ENCODE measurements at regions not wholly inside any gene's neighbourhood (a gene's known extent, or its start where the extent isn't known, plus 50 kb on each side); places are given as distances from the start of the nearest gene placed in this dataset.
"Not testable (repeated sequence)": the region's sequence is repeated elsewhere in the genome, so short reads cannot be mapped to it uniquely, and the experiment has no call there.

DNA sequence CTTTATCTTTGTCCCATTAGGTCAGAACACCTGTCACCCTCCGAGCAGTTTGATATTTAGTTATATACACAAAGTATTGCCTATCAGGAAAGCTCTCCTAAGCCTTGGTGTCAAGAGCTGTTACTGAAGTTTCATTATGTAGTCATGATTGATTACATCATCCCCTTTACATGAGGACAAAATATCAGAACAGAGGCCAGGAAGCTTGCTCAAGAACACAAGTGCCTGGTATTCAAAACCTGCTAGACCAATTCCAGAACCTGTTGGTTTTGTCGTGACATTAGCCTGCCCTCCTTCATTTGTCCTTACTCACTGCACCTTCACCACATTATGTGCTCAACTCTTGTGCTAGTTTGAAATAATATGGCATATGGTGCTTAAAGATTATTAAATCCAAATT, 377.1 kb downstream of the CDH19 start:
- no peak overlapping the region for H3K4me2 ChIP-seq (ENCODE audit: insufficient read depth, low read length, poor library complexity, severe bottlenecking)
- no peaks in the 10 kb centered on the region for H3K27me3 ChIP-seq (ENCODE audit: control insufficient read depth in 3 of 3, insufficient read depth in 3 of 3, low read depth in 1 of 3, low read length in 3 of 3)
- no peak overlapping the region for H3K4me3 ChIP-seq (ENCODE audit: low read length in 2 of 2)
- no peak overlapping the region for H2BK120ac ChIP-seq (ENCODE audit: low read depth, low read length)
- H3K27ac ChIP-seq (replicated peaks; ENCODE audit: low read length), result no peak overlapping the region
- H3K9me3 ChIP-seq (replicated peaks in 1 of 2; ENCODE audit: control insufficient read depth in 2 of 2, insufficient read depth in 1 of 2, low read depth in 1 of 2, low read length in 2 of 2), result no peaks in the 10 kb centered on the region
- no peak overlapping the region for H2BK5ac ChIP-seq (ENCODE audit: low read length)
- no peak for DNase-seq (ENCODE audit: low spot score)
- no peak overlapping the region for H2BK15ac ChIP-seq (ENCODE audit: low read length)
- peaks cover 0 to 4% of the 10 kb centered on the region in 2 donors for H3K4me1 ChIP-seq (ENCODE audit: control insufficient read depth in 2 of 2, insufficient read depth in 1 of 2, low read depth in 1 of 2, low read length in 2 of 2)
- H3K79me1 ChIP-seq (ENCODE audit: low read depth, low read length), result no peaks in the 10 kb centered on the region
- no peaks in the 10 kb centered on the region for H3K36me3 ChIP-seq (replicated peaks in 1 of 2; ENCODE audit: control insufficient read depth in 2 of 2, insufficient read depth in 2 of 2, low read length in 2 of 2)
- no peak overlapping the region for H3K4ac ChIP-seq (ENCODE audit: low read length)
- H4K91ac ChIP-seq (ENCODE audit: low read depth, low read length, poor library complexity), result no peak overlapping the region
- no peak overlapping the region for H3K14ac ChIP-seq (ENCODE audit: low read length)
- no peak overlapping the region for H3K9ac ChIP-seq (ENCODE audit: low read depth, low read length, poor library complexity)
- no peak overlapping the region for H3K18ac ChIP-seq (ENCODE audit: low read length)
- H2BK12ac ChIP-seq (ENCODE audit: low read length), result no peak overlapping the region
- peak overlapping the region; percentile 2 for H2AFZ ChIP-seq (ENCODE audit: low read length)
- no peak overlapping the region for H4K8ac ChIP-seq (ENCODE audit: low read depth, low read length)
- no peak overlapping the region for H3K23ac ChIP-seq (ENCODE audit: low read depth, low read length, poor library complexity)
- no peak overlapping the region for H2AK5ac ChIP-seq (ENCODE audit: low read depth, low read length)
- no CpG with 5 or more reads among the region's 2 CpGs for WGBS, 2 donors (ENCODE audit: extremely low coverage in 2 of 2, insufficient read length in 2 of 2, insufficient replicate concordance in 1 of 2)

DNA sequence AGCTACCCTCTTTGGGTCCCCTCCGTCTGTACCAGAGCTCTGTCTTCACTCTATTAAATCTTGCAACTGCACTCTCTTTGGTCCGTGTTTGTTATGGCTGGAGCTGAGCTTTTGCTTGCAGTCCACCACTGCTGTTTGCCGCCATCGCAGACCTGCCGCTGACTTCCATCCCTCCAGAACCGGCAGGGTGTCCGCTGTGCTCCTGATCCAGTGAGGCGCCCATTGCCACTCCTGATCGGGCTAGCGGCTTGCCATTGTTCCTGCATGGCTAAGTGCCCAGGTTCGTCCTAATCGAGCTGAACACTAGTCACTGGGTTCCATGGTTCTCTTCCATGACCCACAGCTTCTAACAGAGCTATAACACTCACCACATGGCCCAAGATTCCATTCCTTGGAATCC, 380.6 kb downstream of the CDH19 start:
- not testable (repeated sequence) for H3K4me2 ChIP-seq (ENCODE audit: insufficient read depth, low read length, poor library complexity, severe bottlenecking); H2AK5ac ChIP-seq (ENCODE audit: low read depth, low read length); H3K23ac ChIP-seq (ENCODE audit: low read depth, low read length, poor library complexity); H2BK12ac ChIP-seq (ENCODE audit: low read length); H3K4me1 ChIP-seq (ENCODE audit: control insufficient read depth in 2 of 2, insufficient read depth in 1 of 2, low read depth in 1 of 2, low read length in 2 of 2); H3K4ac ChIP-seq (ENCODE audit: low read length); H3K79me1 ChIP-seq (ENCODE audit: low read depth, low read length); H3K27ac ChIP-seq (replicated peaks; ENCODE audit: low read length); H2BK5ac ChIP-seq (ENCODE audit: low read length); H4K91ac ChIP-seq (ENCODE audit: low read depth, low read length, poor library complexity); H2BK120ac ChIP-seq (ENCODE audit: low read depth, low read length); DNase-seq (ENCODE audit: low spot score); H3K18ac ChIP-seq (ENCODE audit: low read length); H3K4me3 ChIP-seq (ENCODE audit: low read length in 2 of 2); H3K27me3 ChIP-seq (ENCODE audit: control insufficient read depth in 3 of 3, insufficient read depth in 3 of 3, low read depth in 1 of 3, low read length in 3 of 3); H3K9ac ChIP-seq (ENCODE audit: low read depth, low read length, poor library complexity); H3K36me3 ChIP-seq (replicated peaks in 1 of 2; ENCODE audit: control insufficient read depth in 2 of 2, insufficient read depth in 2 of 2, low read length in 2 of 2); H2BK15ac ChIP-seq (ENCODE audit: low read length); H3K9me3 ChIP-seq (replicated peaks in 1 of 2; ENCODE audit: control insufficient read depth in 2 of 2, insufficient read depth in 1 of 2, low read depth in 1 of 2, low read length in 2 of 2); H3K14ac ChIP-seq (ENCODE audit: low read length)
- Histone ChIP-seq H2AFZ (ENCODE audit: low read length) (peak overlapping the region; percentile 11), H4K8ac (ENCODE audit: low read depth, low read length) (peak overlapping the region; percentile 82)
- WGBS, 2 donors (ENCODE audit: extremely low coverage in 2 of 2, insufficient read length in 2 of 2, insufficient replicate concordance in 1 of 2), result no CpG with 5 or more reads among the region's 12 CpGs

DNA sequence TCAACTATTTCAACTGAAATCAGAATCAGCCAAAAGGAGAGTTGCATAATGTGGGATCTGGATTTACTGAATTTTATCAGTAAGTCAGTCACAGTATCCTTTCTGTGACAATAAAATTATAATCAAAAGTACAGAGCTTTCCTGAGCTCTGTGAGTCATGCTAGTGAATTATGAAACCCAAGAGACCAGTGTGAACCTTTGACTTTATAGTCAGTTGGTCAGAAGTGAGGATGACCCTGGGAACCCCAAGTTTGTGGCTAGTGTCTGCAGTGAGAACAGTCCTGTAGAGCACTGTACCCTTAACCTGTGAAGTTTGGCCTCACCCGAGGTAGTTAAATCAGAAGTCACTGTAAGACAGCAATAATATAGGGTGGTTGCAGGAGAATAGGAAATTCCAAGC, 381.7 kb downstream of the CDH19 start:
- Histone ChIP-seq H3K4me2 (ENCODE audit: insufficient read depth, low read length, poor library complexity, severe bottlenecking) (no peak overlapping the region), H4K8ac (ENCODE audit: low read depth, low read length) (peak overlapping the region; percentile 3), H3K18ac (ENCODE audit: low read length) (no peak overlapping the region), H3K4me3 (ENCODE audit: low read length in 2 of 2) (no peak overlapping the region), H3K4me1 (ENCODE audit: control insufficient read depth in 2 of 2, insufficient read depth in 1 of 2, low read depth in 1 of 2, low read length in 2 of 2) (no peaks in the 10 kb centered on the region), H2BK120ac (ENCODE audit: low read depth, low read length) (no peak overlapping the region), H3K14ac (ENCODE audit: low read length) (no peak overlapping the region), H4K91ac (ENCODE audit: low read depth, low read length, poor library complexity) (no peak overlapping the region), H3K23ac (ENCODE audit: low read depth, low read length, poor library complexity) (no peak overlapping the region), H3K4ac (ENCODE audit: low read length) (no peak overlapping the region), H2BK5ac (ENCODE audit: low read length) (no peak overlapping the region), H3K9ac (ENCODE audit: low read depth, low read length, poor library complexity) (no peak overlapping the region), H2BK15ac (ENCODE audit: low read length) (no peak overlapping the region), H2BK12ac (ENCODE audit: low read length) (no peak overlapping the region), H3K27ac (replicated peaks; ENCODE audit: low read length) (no peak overlapping the region), H3K79me1 (ENCODE audit: low read depth, low read length) (no peaks in the 10 kb centered on the region), H3K9me3 (replicated peaks in 1 of 2; ENCODE audit: control insufficient read depth in 2 of 2, insufficient read depth in 1 of 2, low read depth in 1 of 2, low read length in 2 of 2) (no peaks in the 10 kb centered on the region), H3K27me3 (ENCODE audit: control insufficient read depth in 3 of 3, insufficient read depth in 3 of 3, low read depth in 1 of 3, low read length in 3 of 3) (no peaks in the 10 kb centered on the region), H2AK5ac (ENCODE audit: low read depth, low read length) (no peak overlapping the region), H3K36me3 (replicated peaks in 1 of 2; ENCODE audit: control insufficient read depth in 2 of 2, insufficient read depth in 2 of 2, low read length in 2 of 2) (no peaks in the 10 kb centered on the region), H2AFZ (ENCODE audit: low read length) (no peak overlapping the region)
- no CpG with 5 or more reads among the region's 1 CpG for WGBS, 2 donors (ENCODE audit: extremely low coverage in 2 of 2, insufficient read length in 2 of 2, insufficient replicate concordance in 1 of 2)
- no peak for DNase-seq (ENCODE audit: low spot score)

DNA sequence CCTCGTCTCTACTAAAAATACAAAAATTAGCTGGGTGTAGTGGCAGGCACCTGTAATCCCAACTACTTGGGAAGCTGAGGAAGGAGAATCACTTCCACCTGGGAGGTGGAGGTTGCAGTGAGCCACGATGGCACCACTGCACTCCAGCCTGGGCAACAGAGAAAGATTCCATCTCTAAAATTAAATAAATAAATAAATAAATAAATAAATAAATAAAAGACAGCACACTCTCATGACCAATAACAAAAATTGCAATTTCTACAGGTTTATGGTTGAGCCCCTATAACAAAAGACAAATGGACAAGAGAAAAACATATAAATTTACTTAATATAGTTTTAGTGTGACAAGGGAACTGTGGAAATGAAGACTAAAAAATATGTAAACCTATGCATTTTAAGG, 384.1 kb downstream of the CDH19 start:
- no peak for DNase-seq (ENCODE audit: low spot score)
- no peak overlapping the region for H3K4ac ChIP-seq (ENCODE audit: low read length)
- no peak overlapping the region for H3K4me3 ChIP-seq (ENCODE audit: low read length in 2 of 2)
- H3K9me3 ChIP-seq (replicated peaks in 1 of 2; ENCODE audit: control insufficient read depth in 2 of 2, insufficient read depth in 1 of 2, low read depth in 1 of 2, low read length in 2 of 2), result no peaks in the 10 kb centered on the region
- H3K4me2 ChIP-seq (ENCODE audit: insufficient read depth, low read length, poor library complexity, severe bottlenecking), result no peak overlapping the region
- H2AFZ ChIP-seq (ENCODE audit: low read length), result no peak overlapping the region
- no peak overlapping the region for H2BK12ac ChIP-seq (ENCODE audit: low read length)
- H4K91ac ChIP-seq (ENCODE audit: low read depth, low read length, poor library complexity), result no peak overlapping the region
- H2AK5ac ChIP-seq (ENCODE audit: low read depth, low read length), result no peak overlapping the region
- no peak overlapping the region for H3K23ac ChIP-seq (ENCODE audit: low read depth, low read length, poor library complexity)
- no peaks in the 10 kb centered on the region for H3K27me3 ChIP-seq (ENCODE audit: control insufficient read depth in 3 of 3, insufficient read depth in 3 of 3, low read depth in 1 of 3, low read length in 3 of 3)
- H3K4me1 ChIP-seq (ENCODE audit: control insufficient read depth in 2 of 2, insufficient read depth in 1 of 2, low read depth in 1 of 2, low read length in 2 of 2), result no peaks in the 10 kb centered on the region
- no peak overlapping the region for H3K14ac ChIP-seq (ENCODE audit: low read length)
- H4K8ac ChIP-seq (ENCODE audit: low read depth, low read length), result no peak overlapping the region
- H3K27ac ChIP-seq (replicated peaks; ENCODE audit: low read length), result no peak overlapping the region
- H2BK15ac ChIP-seq (ENCODE audit: low read length), result no peak overlapping the region
- no peaks in the 10 kb centered on the region for H3K36me3 ChIP-seq (replicated peaks in 1 of 2; ENCODE audit: control insufficient read depth in 2 of 2, insufficient read depth in 2 of 2, low read length in 2 of 2)
- H2BK5ac ChIP-seq (ENCODE audit: low read length), result no peak overlapping the region
- no peaks in the 10 kb centered on the region for H3K79me1 ChIP-seq (ENCODE audit: low read depth, low read length)
- no CpG with 5 or more reads among the region's 2 CpGs for WGBS, 2 donors (ENCODE audit: extremely low coverage in 2 of 2, insufficient read length in 2 of 2, insufficient replicate concordance in 1 of 2)
- no peak overlapping the region for H3K9ac ChIP-seq (ENCODE audit: low read depth, low read length, poor library complexity)
- H2BK120ac ChIP-seq (ENCODE audit: low read depth, low read length), result no peak overlapping the region
- H3K18ac ChIP-seq (ENCODE audit: low read length), result no peak overlapping the region

Data from neuronal stem cell (in vitro differentiated cells).